ENCODE measurements at regions not wholly inside any gene's neighbourhood (a gene's known extent, or its start where the extent isn't known, plus 50 kb on each side); places are given as distances from the start of the nearest gene placed in this dataset.

DNA sequence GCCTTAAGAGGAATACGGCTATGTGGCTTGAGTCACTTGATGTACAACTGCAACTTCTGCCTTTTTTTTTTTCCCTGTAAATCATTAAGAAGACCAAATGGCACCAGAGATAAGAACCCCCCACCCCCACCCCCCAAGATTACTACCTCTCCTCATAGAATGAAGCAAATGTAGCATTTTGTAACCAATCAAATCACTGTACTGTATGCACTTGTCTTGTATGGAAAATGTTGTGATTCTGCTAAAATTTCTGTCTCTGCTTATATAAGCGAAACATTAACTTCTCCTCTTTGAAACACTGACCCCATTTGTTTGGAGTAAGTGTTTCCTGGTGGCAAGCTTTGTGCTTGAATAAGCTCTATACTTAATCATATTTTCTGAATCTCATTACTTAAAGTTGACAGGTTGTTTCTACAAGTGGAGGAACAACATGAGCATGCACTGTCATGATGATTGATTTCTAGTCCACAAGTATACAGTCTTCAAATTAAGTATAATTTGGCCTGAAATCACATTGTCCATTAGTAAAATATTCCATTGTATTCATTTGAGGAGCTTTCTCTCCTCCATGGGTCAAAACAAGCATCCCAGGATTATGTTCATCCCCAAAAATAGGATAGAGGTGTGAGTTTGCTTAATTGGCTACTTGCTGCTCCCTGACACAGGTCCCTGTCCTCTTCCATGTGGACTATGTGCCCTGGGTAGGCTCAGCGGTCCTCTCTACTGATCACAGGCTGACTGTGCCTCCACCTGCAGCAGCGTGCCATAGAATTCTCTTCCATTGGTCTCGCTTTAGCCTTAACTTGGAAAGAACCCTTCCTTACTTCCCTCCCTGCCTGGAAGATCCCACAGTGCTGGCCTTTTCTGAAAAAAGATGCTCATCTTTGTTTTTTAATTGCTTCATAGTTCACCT lies 104.0 kb upstream of the BMP2K start:
- no peak overlapping the region for H3K4me3 ChIP-seq (ENCODE audit: low read depth in 1 of 5, low read length in 5 of 5)
- H3K27ac ChIP-seq (ENCODE audit: low read depth, low read length): no peak overlapping the region
- H3K36me3 ChIP-seq (ENCODE audit: control insufficient read depth in 5 of 5, insufficient read depth in 5 of 5, low read length in 5 of 5): no peaks in the 10 kb centered on the region
- H3K27me3 ChIP-seq (ENCODE audit: control insufficient read depth in 5 of 5, insufficient read depth in 4 of 5, low read length in 5 of 5): no peaks in the 10 kb centered on the region
- no peaks in the 10 kb centered on the region for H3K9me3 ChIP-seq (ENCODE audit: control insufficient read depth in 5 of 5, low read length in 5 of 5)
- peaks cover 0 to 15% (median 11%) of the 10 kb centered on the region in 5 donors for H3K4me1 ChIP-seq (ENCODE audit: control insufficient read depth in 5 of 5, insufficient read depth in 5 of 5, low read length in 5 of 5)
- no peak overlapping the region for H3K9ac ChIP-seq (ENCODE audit: low read length in 5 of 5)

DNA sequence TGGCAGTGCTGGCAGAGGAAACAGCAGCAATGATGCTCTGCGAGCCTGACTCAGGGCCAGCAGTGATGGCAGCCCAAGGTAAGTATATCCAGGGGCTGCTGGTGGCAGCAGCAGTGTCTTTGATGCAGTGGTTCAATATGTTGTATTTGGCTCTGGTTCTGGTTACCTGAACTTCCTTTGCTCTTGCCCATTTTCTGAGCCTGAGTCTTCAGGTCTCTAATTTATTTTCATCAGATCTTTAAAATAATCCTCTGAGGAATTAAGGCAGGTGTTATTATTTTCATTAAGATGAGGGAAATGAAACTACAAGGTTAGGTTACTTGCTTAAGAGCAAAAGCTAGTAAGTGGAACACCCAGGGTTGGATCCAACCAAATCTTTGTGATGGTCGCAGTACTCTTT lies 102.8 kb upstream of the BMP2K start:
- H3K27ac ChIP-seq (ENCODE audit: low read depth, low read length): no peak overlapping the region
- no peak overlapping the region for H3K4me3 ChIP-seq (ENCODE audit: low read depth in 1 of 5, low read length in 5 of 5)
- no peaks in the 10 kb centered on the region for H3K36me3 ChIP-seq (ENCODE audit: control insufficient read depth in 5 of 5, insufficient read depth in 5 of 5, low read length in 5 of 5)
- no peak overlapping the region for H3K9ac ChIP-seq (ENCODE audit: low read length in 5 of 5)
- peaks cover 0 to 5% (median 3%) of the 10 kb centered on the region in 5 donors for H3K4me1 ChIP-seq (ENCODE audit: control insufficient read depth in 5 of 5, insufficient read depth in 5 of 5, low read length in 5 of 5)
- H3K9me3 ChIP-seq (ENCODE audit: control insufficient read depth in 5 of 5, low read length in 5 of 5): no peaks in the 10 kb centered on the region
- H3K27me3 ChIP-seq (ENCODE audit: control insufficient read depth in 5 of 5, insufficient read depth in 4 of 5, low read length in 5 of 5): no peaks in the 10 kb centered on the region

DNA sequence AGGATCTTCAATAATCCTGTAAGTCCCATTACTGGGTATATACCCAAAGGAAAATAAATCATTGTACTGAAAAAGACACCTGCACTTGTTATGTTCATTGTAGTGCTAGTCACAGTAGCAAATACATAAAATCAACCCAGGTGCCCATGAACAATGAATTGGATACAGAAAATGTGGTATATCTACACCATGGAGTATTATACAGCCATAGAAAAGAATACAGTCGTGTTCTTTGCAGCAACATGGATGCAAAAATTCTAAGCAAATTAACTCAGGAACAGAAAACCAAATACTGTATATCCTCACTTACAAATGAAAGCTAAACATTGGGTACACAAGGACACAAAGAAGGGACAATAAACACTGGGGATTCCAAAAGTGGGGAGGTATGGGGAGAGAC lies 100.8 kb upstream of the BMP2K start:
- Histone ChIP-seq H3K27me3 (ENCODE audit: control insufficient read depth in 5 of 5, insufficient read depth in 4 of 5, low read length in 5 of 5) (no peaks in the 10 kb centered on the region), H3K9me3 (ENCODE audit: control insufficient read depth in 5 of 5, low read length in 5 of 5) (no peaks in the 10 kb centered on the region), H3K4me1 (ENCODE audit: control insufficient read depth in 5 of 5, insufficient read depth in 5 of 5, low read length in 5 of 5) (peaks cover 0 to 2% (median 0%) of the 10 kb centered on the region in 5 donors), H3K36me3 (ENCODE audit: control insufficient read depth in 5 of 5, insufficient read depth in 5 of 5, low read length in 5 of 5) (no peaks in the 10 kb centered on the region), H3K9ac (ENCODE audit: low read length in 5 of 5) (no peak overlapping the region), H3K27ac (ENCODE audit: low read depth, low read length) (no peak overlapping the region), H3K4me3 (ENCODE audit: low read depth in 1 of 5, low read length in 5 of 5) (no peak overlapping the region)

DNA sequence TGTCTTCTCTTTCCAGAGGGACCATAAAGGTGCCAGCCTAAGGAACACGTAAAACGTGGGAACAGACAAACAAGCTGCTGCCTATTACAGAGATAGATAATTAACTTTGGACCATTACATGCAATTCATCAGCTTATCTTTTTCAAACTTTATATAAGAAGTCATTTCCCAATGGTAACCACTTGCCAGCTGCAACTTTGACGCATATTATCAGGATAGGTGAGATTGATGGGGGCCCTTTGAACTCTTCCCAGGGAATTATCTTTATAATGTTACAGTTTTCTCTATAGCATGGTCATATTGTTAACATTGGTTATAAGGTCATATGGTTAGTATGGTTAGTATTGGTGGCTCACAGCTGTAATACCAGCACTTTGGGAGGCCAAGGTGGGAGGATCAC lies 94.1 kb upstream of the BMP2K start:
- H3K36me3 ChIP-seq (ENCODE audit: control insufficient read depth in 5 of 5, insufficient read depth in 5 of 5, low read length in 5 of 5): no peaks in the 10 kb centered on the region
- no peaks in the 10 kb centered on the region for H3K27me3 ChIP-seq (ENCODE audit: control insufficient read depth in 5 of 5, insufficient read depth in 4 of 5, low read length in 5 of 5)
- H3K9me3 ChIP-seq (ENCODE audit: control insufficient read depth in 5 of 5, low read length in 5 of 5): no peaks in the 10 kb centered on the region
- H3K27ac ChIP-seq (ENCODE audit: low read depth, low read length): no peak overlapping the region
- no peak overlapping the region for H3K9ac ChIP-seq (ENCODE audit: low read length in 5 of 5)
- H3K4me1 ChIP-seq (ENCODE audit: control insufficient read depth in 5 of 5, insufficient read depth in 5 of 5, low read length in 5 of 5): peaks cover 0 to 12% (median 8%) of the 10 kb centered on the region in 5 donors
- H3K4me3 ChIP-seq (ENCODE audit: low read depth in 1 of 5, low read length in 5 of 5): no peak overlapping the region

DNA sequence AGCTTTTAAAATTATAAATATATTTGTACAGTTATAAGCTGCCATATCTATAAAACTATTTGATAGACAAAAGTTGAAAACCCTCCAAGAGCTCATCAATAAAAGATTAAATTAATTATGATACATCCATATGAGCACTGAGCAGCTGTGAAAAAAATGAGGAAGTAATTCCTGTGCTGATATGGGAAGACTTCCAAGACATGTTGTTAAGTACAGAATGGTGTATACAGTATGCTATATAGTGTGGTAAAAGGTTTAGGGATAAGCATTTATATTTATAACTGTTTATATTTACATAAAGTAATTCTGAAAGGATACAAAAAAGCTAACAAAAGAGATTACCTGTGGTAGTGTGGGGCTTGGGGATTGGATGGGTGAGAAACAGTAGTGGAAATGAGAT lies 92.8 kb upstream of the BMP2K start:
- peaks cover 0 to 12% (median 8%) of the 10 kb centered on the region in 5 donors for H3K4me1 ChIP-seq (ENCODE audit: control insufficient read depth in 5 of 5, insufficient read depth in 5 of 5, low read length in 5 of 5)
- no peaks in the 10 kb centered on the region for H3K36me3 ChIP-seq (ENCODE audit: control insufficient read depth in 5 of 5, insufficient read depth in 5 of 5, low read length in 5 of 5)
- no peak overlapping the region for H3K4me3 ChIP-seq (ENCODE audit: low read depth in 1 of 5, low read length in 5 of 5)
- no peaks in the 10 kb centered on the region for H3K9me3 ChIP-seq (ENCODE audit: control insufficient read depth in 5 of 5, low read length in 5 of 5)
- H3K9ac ChIP-seq (ENCODE audit: low read length in 5 of 5): no peak overlapping the region
- no peak overlapping the region for H3K27ac ChIP-seq (ENCODE audit: low read depth, low read length)
- no peaks in the 10 kb centered on the region for H3K27me3 ChIP-seq (ENCODE audit: control insufficient read depth in 5 of 5, insufficient read depth in 4 of 5, low read length in 5 of 5)

DNA sequence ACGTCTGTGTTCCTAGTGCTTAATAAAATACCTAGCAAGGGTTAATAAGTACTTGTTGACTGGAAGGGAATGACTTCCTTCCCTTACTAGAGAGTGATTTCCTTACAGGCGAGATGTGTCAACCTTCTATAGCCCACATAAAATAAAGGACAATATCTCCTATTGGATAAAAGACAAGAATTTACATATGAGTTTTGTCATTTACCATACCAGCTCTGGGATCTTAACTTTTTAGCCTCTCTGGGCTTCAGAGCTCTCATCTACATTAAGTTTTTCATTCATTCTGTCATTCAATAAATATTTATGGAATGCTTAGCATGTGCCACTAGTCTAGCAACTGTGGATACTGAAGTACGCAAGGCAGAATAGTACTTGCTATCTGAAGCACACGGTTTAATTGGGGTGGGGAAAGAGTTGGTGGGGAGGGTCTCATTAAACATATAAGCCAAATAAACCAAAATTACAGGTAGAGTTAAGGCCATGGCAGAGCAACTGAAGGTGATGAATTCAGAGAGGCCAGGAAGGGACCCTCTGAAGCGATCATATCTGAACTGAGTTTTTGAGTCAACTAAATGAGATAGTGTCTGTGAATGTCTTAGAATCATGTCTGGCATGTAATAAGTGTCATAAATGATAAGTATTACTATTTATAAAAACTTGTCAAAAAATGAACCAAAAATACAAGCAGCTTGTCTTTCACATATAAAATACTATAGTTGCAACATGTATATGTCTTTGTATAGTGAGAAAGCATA lies 91.6 kb upstream of the BMP2K start:
- no peak overlapping the region for H3K4me3 ChIP-seq (ENCODE audit: low read depth in 1 of 5, low read length in 5 of 5)
- H3K4me1 ChIP-seq (ENCODE audit: control insufficient read depth in 5 of 5, insufficient read depth in 5 of 5, low read length in 5 of 5): peaks cover 0 to 12% (median 8%) of the 10 kb centered on the region in 5 donors
- H3K9ac ChIP-seq (ENCODE audit: low read length in 5 of 5): no peak overlapping the region
- no peak overlapping the region for H3K27ac ChIP-seq (ENCODE audit: low read depth, low read length)
- H3K9me3 ChIP-seq (ENCODE audit: control insufficient read depth in 5 of 5, low read length in 5 of 5): no peaks in the 10 kb centered on the region
- no peaks in the 10 kb centered on the region for H3K36me3 ChIP-seq (ENCODE audit: control insufficient read depth in 5 of 5, insufficient read depth in 5 of 5, low read length in 5 of 5)
- H3K27me3 ChIP-seq (ENCODE audit: control insufficient read depth in 5 of 5, insufficient read depth in 4 of 5, low read length in 5 of 5): no peaks in the 10 kb centered on the region

DNA sequence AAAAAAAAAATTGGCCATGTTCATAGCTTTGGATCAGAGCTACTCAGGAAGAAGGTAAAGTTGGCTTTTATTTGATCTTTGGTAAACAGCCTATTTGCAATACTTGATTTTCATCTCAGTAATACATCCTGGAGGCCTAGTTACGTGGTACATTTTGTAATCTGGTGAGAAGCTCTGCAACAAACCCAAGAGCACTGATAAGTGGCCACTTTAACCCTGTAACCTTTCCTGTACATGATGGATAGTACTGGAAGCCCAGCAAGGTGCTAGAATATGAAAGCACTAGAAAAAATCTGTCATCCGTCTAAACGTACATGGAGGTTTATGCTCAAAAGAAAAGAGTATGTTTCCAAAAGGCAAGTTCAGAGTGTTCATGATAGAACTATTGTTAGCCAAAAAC lies 88.3 kb upstream of the BMP2K start:
- peaks cover 0 to 20% (median 17%) of the 10 kb centered on the region in 5 donors for H3K4me1 ChIP-seq (ENCODE audit: control insufficient read depth in 5 of 5, insufficient read depth in 5 of 5, low read length in 5 of 5)
- H3K9ac ChIP-seq (ENCODE audit: low read length in 5 of 5): no peak overlapping the region
- no peaks in the 10 kb centered on the region for H3K27me3 ChIP-seq (ENCODE audit: control insufficient read depth in 5 of 5, insufficient read depth in 4 of 5, low read length in 5 of 5)
- H3K9me3 ChIP-seq (ENCODE audit: control insufficient read depth in 5 of 5, low read length in 5 of 5): no peaks in the 10 kb centered on the region
- no peaks in the 10 kb centered on the region for H3K36me3 ChIP-seq (ENCODE audit: control insufficient read depth in 5 of 5, insufficient read depth in 5 of 5, low read length in 5 of 5)
- H3K4me3 ChIP-seq (ENCODE audit: low read depth in 1 of 5, low read length in 5 of 5): no peak overlapping the region
- H3K27ac ChIP-seq (ENCODE audit: low read depth, low read length): no peak overlapping the region

DNA sequence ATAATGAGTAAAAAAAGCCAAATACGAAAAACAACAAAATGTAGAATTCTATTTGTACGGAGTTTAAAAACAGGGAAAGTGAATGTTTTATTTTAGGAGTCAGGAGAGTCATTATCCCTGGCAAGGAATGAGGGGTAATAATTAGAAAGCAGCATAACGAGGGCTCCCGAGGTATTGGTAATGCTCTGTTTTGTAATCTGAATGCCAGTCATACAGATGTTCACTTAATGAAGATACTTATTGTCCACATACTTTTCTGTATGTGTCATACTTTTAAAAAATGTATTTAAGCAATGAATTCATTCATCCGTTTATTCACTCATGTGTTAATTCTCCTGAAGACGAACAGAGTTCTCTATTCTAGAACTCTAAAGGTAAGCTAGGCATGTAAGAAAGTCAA lies 87.8 kb upstream of the BMP2K start:
- Histone ChIP-seq H3K9me3 (ENCODE audit: control insufficient read depth in 5 of 5, low read length in 5 of 5) (no peaks in the 10 kb centered on the region), H3K27ac (ENCODE audit: low read depth, low read length) (no peak overlapping the region), H3K4me1 (ENCODE audit: control insufficient read depth in 5 of 5, insufficient read depth in 5 of 5, low read length in 5 of 5) (peaks cover 0 to 25% (median 17%) of the 10 kb centered on the region in 5 donors), H3K36me3 (ENCODE audit: control insufficient read depth in 5 of 5, insufficient read depth in 5 of 5, low read length in 5 of 5) (no peaks in the 10 kb centered on the region), H3K27me3 (ENCODE audit: control insufficient read depth in 5 of 5, insufficient read depth in 4 of 5, low read length in 5 of 5) (no peaks in the 10 kb centered on the region), H3K9ac (ENCODE audit: low read length in 5 of 5) (no peak overlapping the region), H3K4me3 (ENCODE audit: low read depth in 1 of 5, low read length in 5 of 5) (no peak overlapping the region)

DNA sequence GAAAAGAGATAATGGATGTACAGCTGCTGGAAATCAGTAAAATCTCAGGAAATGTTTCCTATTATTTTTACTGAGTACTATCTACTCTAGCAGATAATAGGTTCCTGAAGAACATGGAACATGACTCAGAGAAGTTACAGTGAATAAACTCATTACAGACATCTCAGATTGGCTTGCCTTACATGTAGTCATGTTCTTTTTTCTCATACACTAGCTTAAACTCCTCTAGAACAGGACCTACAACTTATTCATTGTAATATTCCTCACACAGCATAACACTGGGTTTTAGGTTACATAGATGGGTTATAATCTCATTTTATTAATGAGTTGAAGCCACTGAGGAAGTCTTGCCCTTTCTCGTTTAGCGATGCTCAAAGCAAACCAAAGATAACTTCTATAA lies 86.9 kb upstream of the BMP2K start:
- H3K27me3 ChIP-seq (ENCODE audit: control insufficient read depth in 5 of 5, insufficient read depth in 4 of 5, low read length in 5 of 5): no peaks in the 10 kb centered on the region
- H3K36me3 ChIP-seq (ENCODE audit: control insufficient read depth in 5 of 5, insufficient read depth in 5 of 5, low read length in 5 of 5): no peaks in the 10 kb centered on the region
- peaks cover 0 to 25% (median 13%) of the 10 kb centered on the region in 5 donors for H3K4me1 ChIP-seq (ENCODE audit: control insufficient read depth in 5 of 5, insufficient read depth in 5 of 5, low read length in 5 of 5)
- H3K9me3 ChIP-seq (ENCODE audit: control insufficient read depth in 5 of 5, low read length in 5 of 5): no peaks in the 10 kb centered on the region
- H3K4me3 ChIP-seq (ENCODE audit: low read depth in 1 of 5, low read length in 5 of 5): no peak overlapping the region
- no peak overlapping the region for H3K9ac ChIP-seq (ENCODE audit: low read length in 5 of 5)
- H3K27ac ChIP-seq (ENCODE audit: low read depth, low read length): no peak overlapping the region

DNA sequence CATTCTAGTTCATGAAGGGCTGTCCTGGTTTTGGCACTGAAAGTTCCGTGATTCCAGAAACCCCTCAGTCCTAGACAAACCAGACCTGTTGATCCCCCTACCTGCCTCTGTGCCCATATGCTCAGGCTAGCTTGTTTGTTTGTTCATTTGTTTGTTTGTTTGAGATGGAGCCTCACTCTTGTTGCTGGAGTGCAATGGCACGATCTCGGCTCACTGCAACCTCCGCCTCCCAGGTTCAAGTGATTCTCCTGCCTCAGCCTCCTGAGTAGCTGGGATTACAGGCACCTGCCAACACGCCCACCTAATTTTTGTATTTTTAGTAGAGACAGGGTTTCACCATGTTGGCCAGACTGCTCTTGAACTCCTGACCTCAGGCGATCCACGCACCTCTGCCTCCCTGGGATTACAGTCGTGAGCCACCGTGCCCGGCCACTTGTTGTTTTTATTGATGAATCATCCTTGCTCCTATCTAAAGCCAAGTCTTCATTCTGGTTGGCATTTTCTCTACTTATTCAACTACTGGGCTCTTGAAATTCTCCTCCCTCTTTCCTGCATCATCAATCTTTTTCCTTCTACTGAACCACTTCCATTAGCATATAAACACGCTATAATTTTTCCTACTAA lies 86.3 kb upstream of the BMP2K start:
- Histone ChIP-seq H3K9me3 (ENCODE audit: control insufficient read depth in 5 of 5, low read length in 5 of 5) (no peaks in the 10 kb centered on the region), H3K36me3 (ENCODE audit: control insufficient read depth in 5 of 5, insufficient read depth in 5 of 5, low read length in 5 of 5) (no peaks in the 10 kb centered on the region), H3K27ac (ENCODE audit: low read depth, low read length) (no peak overlapping the region), H3K9ac (ENCODE audit: low read length in 5 of 5) (no peak overlapping the region), H3K27me3 (ENCODE audit: control insufficient read depth in 5 of 5, insufficient read depth in 4 of 5, low read length in 5 of 5) (no peaks in the 10 kb centered on the region), H3K4me3 (ENCODE audit: low read depth in 1 of 5, low read length in 5 of 5) (no peak overlapping the region), H3K4me1 (ENCODE audit: control insufficient read depth in 5 of 5, insufficient read depth in 5 of 5, low read length in 5 of 5) (peaks cover 0 to 21% (median 9%) of the 10 kb centered on the region in 5 donors)
